GM18873 (cell line): ENCODE measurements at regions not wholly inside any gene's neighbourhood (a gene's known extent, or its start where the extent isn't known, plus 50 kb on each side); places are given as distances from the start of the nearest gene placed in this dataset.

ENCODE experiments used
- ATAC-seq: cut with Tn5 transposase; IDR thresholded peaks from one replicate; pipeline ENCODE4 v1.9.1; 2021; ENCODE audit warnings: mild to moderate bottlenecking, moderate library complexity, moderate number of reproducible peaks; ENCODE audit not compliant: unreplicated experiment, low FRiP score

- peak; percentile 68 for ATAC-seq
These were observed 139.0 kb upstream of the MKLN1 start for GRCh38 chr7:131188367-131189339.

DNA sequence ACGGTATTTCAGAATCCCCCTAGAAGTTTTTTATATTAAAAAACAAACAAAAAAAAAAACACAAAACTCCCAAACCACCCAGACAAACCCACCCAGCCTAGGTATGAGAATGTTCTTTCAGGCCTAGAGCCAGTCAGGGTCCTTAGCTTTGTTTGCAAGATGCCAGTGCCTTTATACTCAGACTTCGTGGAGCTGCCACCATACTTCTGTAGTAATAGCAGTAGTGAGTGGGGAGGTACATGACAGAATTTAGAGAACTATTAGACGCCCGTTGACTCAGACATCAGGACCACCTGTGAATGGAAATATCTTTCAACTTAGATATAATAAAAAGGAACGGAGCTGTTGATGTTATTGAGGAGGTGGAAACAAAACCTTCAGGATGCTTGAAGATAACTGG, 138.2 kb upstream of the MKLN1 start:
- no peak for ATAC-seq

DNA sequence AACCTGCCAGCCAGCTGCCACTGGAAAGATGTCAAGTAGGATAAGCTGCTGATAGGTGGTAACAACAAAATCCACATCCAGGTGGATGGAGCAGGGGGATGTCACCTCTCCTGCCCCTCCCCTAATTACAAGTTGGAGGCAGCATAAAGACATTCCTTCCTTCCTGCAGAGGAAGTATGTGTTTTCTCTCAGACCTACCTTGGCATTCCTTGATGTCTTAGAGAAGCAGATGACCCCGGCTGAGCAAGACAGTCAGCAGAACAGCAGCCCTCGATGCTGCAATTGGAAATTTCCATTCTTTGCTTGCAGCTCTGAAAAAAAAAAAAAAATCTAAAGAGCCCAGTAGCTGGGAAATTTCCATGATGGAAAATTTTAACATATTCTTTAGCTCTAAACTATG, 137.5 kb upstream of the MKLN1 start:
- no peak for ATAC-seq

DNA sequence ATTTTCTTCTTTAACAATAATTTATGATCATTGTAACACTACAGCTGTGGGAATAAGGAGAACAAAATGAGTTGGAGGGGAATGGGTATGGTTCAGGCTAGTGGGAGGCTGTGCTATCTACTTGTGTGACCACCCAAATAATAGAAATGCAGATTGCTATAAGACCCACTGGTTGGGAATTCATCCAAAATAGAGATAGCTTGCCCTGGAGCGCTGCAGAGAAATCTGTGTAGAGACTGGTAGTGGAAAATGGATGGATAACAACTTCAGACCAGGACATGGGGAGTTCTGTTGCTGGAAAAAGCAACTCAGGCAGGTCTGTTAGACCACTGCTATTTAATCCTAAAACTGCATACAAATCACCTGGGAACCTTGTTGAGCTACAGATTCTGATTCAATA, 137.1 kb upstream of the MKLN1 start:
- no peak for ATAC-seq

DNA sequence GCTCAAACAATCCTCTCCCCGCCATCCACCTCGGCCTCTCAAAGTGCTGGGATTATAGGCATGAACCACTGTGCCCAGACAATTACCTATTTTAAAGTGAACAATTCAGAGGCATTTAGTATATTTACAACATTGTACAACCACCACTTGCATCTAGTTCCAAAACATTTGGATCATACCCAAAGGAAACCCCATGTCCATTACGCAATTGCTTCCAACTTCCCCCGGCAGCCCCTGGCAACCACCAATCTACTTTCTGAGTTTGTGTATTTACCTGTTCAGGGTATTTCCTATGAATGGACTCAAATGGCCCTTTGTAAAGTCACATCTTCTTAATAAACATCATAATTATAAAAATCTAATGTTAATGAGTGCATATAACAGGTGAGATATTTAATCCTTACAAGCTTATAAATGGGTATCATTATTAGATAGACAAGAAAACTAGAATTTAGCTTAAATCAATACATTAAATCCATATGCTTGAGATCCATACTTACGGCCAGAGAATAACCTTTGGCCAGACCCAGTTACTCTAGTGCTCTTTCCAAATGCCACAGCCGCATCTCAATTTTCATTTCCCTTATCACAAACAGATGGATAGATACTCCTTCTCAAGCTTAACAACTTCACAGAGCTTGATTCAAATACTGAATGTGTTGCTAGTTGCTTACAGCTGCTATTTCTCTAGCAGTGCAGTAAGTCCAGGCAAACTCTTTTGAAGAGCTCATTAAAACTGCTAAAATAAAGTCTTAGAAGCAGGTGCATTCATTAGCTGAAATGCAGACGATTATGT, 133.4 kb upstream of the MKLN1 start:
- no peak for ATAC-seq

DNA sequence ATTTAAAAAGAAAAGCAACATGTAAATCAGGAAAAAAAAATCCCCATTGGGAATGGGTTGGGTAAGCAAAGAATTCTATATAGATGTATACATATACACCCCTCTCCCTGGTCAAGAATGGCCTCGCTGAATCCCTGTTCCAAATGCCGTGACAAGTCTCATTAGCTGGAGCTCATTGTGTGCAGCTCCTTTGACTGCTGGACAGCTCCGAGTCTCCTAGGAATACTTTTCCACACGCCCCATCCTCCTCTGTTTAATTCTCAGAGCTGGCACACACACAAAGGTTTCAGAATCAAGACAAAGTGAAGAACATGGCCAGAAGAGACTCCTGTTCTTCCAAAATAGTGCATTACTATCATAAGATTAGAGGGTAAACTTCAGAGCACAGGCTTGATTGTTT, 130.9 kb upstream of the MKLN1 start:
- ATAC-seq = no peak

- ATAC-seq = no peak
These were observed 129.6 kb upstream of the MKLN1 start for GRCh38 chr7:131197920-131198615.

- ATAC-seq = no peak
These were observed 125.2 kb upstream of the MKLN1 start for GRCh38 chr7:131202451-131202850.

GRCh38 chr7:131203291-131203976, 124.2 kb upstream of the MKLN1 start:
- ATAC-seq = no peak

- no peak for ATAC-seq
These were observed 118.9 kb upstream of the MKLN1 start for GRCh38 chr7:131208777-131209176.

DNA sequence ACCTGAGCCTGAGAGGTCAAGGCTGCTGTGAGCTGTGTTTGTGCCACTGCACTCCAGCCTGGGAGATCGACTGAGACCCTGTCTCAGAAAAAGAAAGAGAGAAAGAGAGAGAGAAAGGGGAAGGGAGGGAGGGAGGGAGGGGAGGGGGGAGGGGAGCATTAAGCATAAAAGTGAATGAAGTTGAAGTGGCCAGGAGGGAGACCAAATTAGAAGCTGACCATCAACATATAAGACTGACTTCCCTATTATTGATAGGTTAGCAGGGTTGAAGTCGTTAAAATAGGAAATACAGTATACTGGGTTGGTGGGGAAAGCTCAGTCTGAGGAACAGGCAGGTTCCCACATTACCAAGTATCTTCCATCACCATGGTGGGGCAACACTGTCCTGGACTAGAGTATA, 117.1 kb upstream of the MKLN1 start:
- no peak for ATAC-seq

DNA sequence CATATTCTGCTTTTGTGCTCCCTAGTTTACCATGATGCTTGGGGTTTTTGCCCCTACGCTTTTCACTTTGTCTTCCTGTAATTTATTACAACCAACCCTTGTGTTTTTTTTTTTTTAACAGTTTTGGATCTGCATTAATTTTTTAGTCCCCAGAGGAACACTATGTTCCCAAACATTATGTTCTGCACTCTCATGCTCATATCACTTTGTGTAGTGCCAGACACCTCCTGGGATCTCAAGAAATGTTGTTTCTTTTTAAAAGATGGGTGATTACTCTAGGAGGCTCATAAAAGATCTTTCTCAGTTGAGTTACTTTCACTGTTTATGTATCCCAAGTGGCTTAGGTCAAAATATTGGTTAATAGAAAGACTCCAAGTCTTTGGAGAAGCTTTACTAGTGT, 116.2 kb upstream of the MKLN1 start:
- ATAC-seq = no peak

DNA sequence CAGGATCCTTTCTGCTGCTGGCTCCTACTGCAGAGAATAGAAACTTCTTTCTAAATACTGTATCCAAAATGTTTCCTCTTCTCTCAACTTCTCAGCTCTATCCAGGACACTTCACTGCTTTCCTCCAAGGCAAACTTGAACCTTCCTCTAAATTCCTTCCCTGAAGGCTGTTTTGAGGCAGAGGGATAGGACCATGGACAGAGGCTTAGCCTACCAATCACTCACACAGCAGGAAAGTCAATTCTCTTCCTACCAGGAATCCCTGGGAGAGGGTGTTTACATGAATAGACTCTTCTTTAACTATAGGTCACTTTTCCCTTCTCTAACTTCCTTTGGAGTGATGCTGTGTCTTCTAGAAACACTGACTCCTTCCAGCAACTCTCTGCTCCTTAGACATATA, 115.6 kb upstream of the MKLN1 start:
- ATAC-seq = no peak

DNA sequence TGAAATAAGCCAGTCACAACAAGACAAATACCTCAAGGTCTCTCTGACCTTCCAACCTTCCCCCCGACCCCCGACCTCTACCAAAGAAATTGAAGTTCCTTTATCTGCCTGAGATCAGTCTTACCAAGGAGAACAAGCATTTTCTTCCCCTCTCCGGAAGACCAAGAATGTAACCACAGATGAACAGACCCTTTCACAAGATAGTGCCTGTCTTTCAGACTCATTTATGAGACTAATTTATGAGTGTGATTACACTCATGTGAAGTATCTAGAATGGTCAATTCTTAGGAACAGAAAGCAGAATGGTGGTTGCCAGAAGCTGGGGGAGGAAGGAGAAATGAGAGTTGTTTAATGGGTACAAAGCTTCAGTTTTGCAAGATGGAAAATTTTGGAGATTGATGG, 108.9 kb upstream of the MKLN1 start:
- ATAC-seq = no peak

- no peak for ATAC-seq
These were observed 108.2 kb upstream of the MKLN1 start for GRCh38 chr7:131219312-131220041.

- no peak for ATAC-seq
These were observed 106.6 kb upstream of the MKLN1 start for GRCh38 chr7:131221061-131221460.

DNA sequence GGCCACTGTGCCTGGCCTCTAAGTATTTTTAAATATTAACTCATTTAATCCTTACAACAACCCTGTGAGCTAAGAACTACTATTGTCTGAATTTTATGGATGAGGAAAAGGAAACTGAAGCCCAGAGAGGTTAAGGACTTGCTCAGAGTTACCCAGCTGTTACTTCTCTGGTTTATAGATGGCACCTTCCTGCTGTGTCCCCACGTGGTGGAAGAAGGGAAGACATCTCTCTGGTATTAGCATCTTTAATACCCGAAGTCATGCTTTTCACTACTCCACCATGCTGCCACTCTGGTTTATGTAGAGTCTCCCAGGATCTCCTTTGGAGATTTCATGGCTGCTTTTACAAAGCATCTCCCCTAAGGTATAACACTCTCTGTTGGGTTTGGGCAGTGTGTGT, 105.5 kb upstream of the MKLN1 start:
- no peak for ATAC-seq

GRCh38 chr7:131223151-131223550, 104.5 kb upstream of the MKLN1 start:
- no peak for ATAC-seq

DNA sequence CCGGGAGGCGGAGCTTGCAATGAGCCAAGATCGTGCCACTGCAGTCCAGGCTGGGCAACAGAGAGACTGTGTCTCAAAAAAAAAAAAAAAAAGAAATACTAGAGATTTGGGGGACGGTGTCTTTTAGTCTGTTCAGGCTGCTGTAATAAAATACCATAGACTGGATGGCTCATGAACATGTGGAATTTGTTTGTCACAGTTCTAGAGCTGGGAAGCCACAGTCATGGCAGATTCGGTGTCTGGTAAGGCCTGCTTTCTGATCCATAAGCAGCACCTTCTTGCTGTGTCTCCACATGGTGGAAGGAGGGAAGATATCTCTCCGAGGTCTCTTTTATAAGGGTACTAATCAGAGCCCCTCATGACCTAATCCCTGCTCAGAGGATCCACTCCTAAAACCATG, 102.7 kb upstream of the MKLN1 start:
- no peak for ATAC-seq
